Liver (tissue), 8 donors: ENCODE measurements at regions not wholly inside any gene's neighbourhood (a gene's known extent, or its start where the extent isn't known, plus 50 kb on each side); places are given as distances from the start of the nearest gene placed in this dataset.

Experiments used
- DNase-seq: peaks from one replicate; pipeline ENCODE4 v3.0.0-alpha.2; 2017; ENCODE audit warnings: low spot score
- H3K27ac ChIP-seq, 2 donors: one replicate each; pipeline ENCODE4 v1.7.0; 2013; ENCODE audit warnings: inconsistent platforms in 2 of 2, low read length in 2 of 2, control low read depth in 1 of 2, low read depth in 1 of 2, mild to moderate bottlenecking in 1 of 2
- H3K27me3 ChIP-seq, 4 donors: one replicate each; pipeline versions ENCODE4 v1.6.1 to v1.7.0; 2013; ENCODE audit warnings: low read length in 3 of 4, inconsistent platforms in 1 of 4, mild to moderate bottlenecking in 1 of 4, moderate library complexity in 1 of 4; ENCODE audit not compliant: control insufficient read depth in 4 of 4, insufficient read depth in 4 of 4
- H3K36me3 ChIP-seq, 4 donors: one replicate each; pipeline versions ENCODE4 v1.6.1 to v1.7.0; 2013; ENCODE audit warnings: low read length in 3 of 4, mild to moderate bottlenecking in 3 of 4, low read depth in 1 of 4, moderate library complexity in 1 of 4; ENCODE audit not compliant: control insufficient read depth in 4 of 4, insufficient read depth in 3 of 4
- H3K4me1 ChIP-seq, 4 donors: one replicate each; pipeline versions ENCODE4 v1.6.1 to v1.7.0; 2013; ENCODE audit warnings: low read length in 3 of 4, mild to moderate bottlenecking in 3 of 4, moderate library complexity in 1 of 4; ENCODE audit not compliant: control insufficient read depth in 4 of 4, insufficient read depth in 4 of 4
- H3K4me3 ChIP-seq, 3 donors: one replicate each; pipeline versions ENCODE4 v1.6.1 to v1.7.0; 2013; ENCODE audit warnings: low read length in 3 of 3, control low read depth in 1 of 3, low read depth in 1 of 3, mild to moderate bottlenecking in 1 of 3
- H3K9ac ChIP-seq, 2 donors: one replicate each; pipeline ENCODE4 v1.7.0; 2013; ENCODE audit warnings: low read length in 2 of 2, mild to moderate bottlenecking in 2 of 2, moderate library complexity in 2 of 2, control low read depth in 1 of 2, low read depth in 1 of 2
- H3K9me3 ChIP-seq, 4 donors: one replicate each; pipeline versions ENCODE4 v1.6.1 to v1.7.0; 2013; ENCODE audit warnings: low read length in 3 of 4; ENCODE audit not compliant: control insufficient read depth in 4 of 4
- EGR1 ChIP-seq, 2 donors: IDR thresholded peaks; 2 replicates each; pipeline ENCODE4 v1.6.1; 2016 to 2018; ENCODE audit warnings: antibody characterized with exemption in 2 of 2, low read depth in 2 of 2
- FOXA1 ChIP-seq: IDR thresholded peaks from 2 replicates; pipeline ENCODE4 v1.6.1; 2016; ENCODE audit warnings: antibody characterized with exemption
- FOXA2 ChIP-seq: IDR thresholded peaks from 2 replicates; pipeline ENCODE4 v1.6.1; 2016; ENCODE audit warnings: antibody characterized with exemption
- GABPA ChIP-seq, 2 donors: IDR thresholded peaks in 1 of 2; conservative IDR thresholded peaks in 1 of 2; 2 replicates each; pipeline ENCODE4 v1.6.1; 2016; ENCODE audit warnings: antibody characterized with exemption in 2 of 2, mild to moderate bottlenecking in 1 of 2, moderate library complexity in 1 of 2
- HNF4A ChIP-seq, 2 donors: conservative IDR thresholded peaks; 2 replicates each; pipeline ENCODE4 v1.6.1; 2016; ENCODE audit warnings: antibody characterized with exemption in 2 of 2, mild to moderate bottlenecking in 2 of 2
- HNF4G ChIP-seq: IDR thresholded peaks from 2 replicates; pipeline ENCODE4 v1.6.1; 2016; ENCODE audit warnings: antibody characterized with exemption
- NR2F2 ChIP-seq: IDR thresholded peaks from 2 replicates; pipeline ENCODE4 v1.6.1; 2016; ENCODE audit warnings: antibody characterized with exemption
- RAD21 ChIP-seq, 2 donors: IDR thresholded peaks; 2 replicates each; pipeline ENCODE4 v1.6.1; 2016; ENCODE audit warnings: antibody characterized with exemption in 2 of 2, mild to moderate bottlenecking in 2 of 2
- TAF1 ChIP-seq: conservative IDR thresholded peaks from 2 replicates; pipeline ENCODE4 v1.6.1; 2016; ENCODE audit warnings: antibody characterized with exemption, mild to moderate bottlenecking
- WGBS: extraction: QIAGEN DNeasy Blood & Tissue Kit; methylation state at CpG from one replicate; pipeline ENCODE4 v1.1.7; 2013; 5-methylcytosine and 5-hydroxymethylcytosine counted together
- TF ChIP-seq, protein P1 (sequence below): fragments of 150-350 bp; IDR thresholded peaks from 2 replicates; pipeline ENCODE4 v1.5.1; 2017; ENCODE audit warnings: improper control_type of control experiment, low read depth, low read length; ENCODE audit not compliant: missing input control
- TF ChIP-seq, protein P2 (sequence below): IDR thresholded peaks from 2 replicates; pipeline ENCODE4 v1.6.1; 2016; ENCODE audit warnings: antibody characterized with exemption
- TF ChIP-seq, protein P3 (sequence below): IDR thresholded peaks from 2 replicates; pipeline ENCODE4 v1.6.1; 2016; ENCODE audit warnings: antibody characterized with exemption, mild to moderate bottlenecking
- donor health status: healthy.
- donor health status: healthy.
- donor health status: healthy.
- donor health status: healthy.
- donor health status: healthy.

DNA sequence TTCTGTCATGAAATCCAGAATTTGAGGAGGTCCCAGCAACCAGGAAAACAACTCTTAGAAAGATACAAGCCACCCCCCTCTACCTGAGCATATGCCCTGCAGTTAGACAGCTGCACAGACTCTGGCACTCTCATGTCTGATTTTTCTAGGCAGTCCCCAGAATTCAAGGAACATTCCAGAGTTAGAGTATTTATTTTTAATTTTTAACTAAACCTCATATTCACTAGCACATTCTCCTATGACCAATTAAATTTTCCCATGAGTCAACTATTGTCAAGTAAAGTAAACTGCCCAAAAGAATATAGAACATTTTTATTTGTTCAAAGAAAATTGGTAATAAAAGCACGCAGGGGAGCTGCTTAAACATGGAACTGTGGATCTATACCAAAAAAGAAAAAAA, 490.5 kb upstream of the SEMA6A start:
- H3K27ac ChIP-seq: no peak overlapping the region
- H3K4me3 ChIP-seq: no peak overlapping the region
- TF ChIP-seq, protein P1, sequence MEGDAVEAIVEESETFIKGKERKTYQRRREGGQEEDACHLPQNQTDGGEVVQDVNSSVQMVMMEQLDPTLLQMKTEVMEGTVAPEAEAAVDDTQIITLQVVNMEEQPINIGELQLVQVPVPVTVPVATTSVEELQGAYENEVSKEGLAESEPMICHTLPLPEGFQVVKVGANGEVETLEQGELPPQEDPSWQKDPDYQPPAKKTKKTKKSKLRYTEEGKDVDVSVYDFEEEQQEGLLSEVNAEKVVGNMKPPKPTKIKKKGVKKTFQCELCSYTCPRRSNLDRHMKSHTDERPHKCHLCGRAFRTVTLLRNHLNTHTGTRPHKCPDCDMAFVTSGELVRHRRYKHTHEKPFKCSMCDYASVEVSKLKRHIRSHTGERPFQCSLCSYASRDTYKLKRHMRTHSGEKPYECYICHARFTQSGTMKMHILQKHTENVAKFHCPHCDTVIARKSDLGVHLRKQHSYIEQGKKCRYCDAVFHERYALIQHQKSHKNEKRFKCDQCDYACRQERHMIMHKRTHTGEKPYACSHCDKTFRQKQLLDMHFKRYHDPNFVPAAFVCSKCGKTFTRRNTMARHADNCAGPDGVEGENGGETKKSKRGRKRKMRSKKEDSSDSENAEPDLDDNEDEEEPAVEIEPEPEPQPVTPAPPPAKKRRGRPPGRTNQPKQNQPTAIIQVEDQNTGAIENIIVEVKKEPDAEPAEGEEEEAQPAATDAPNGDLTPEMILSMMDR: no peak
- no peak for TF ChIP-seq GABPA (IDR thresholded peaks at IDR 0.05 in 1 of 2, conservative IDR thresholded peaks at IDR 0.05 in 1 of 2)
- no peak for TF ChIP-seq NR2F2
- TF ChIP-seq TAF1: no peak
- no peak for TF ChIP-seq FOXA2
- no peak for TF ChIP-seq HNF4G
- TF ChIP-seq HNF4A (conservative IDR thresholded peaks at IDR 0.05): no peak
- TF ChIP-seq, protein P2, sequence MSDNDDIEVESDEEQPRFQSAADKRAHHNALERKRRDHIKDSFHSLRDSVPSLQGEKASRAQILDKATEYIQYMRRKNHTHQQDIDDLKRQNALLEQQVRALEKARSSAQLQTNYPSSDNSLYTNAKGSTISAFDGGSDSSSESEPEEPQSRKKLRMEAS: no peak
- TF ChIP-seq FOXA1: no peak
- TF ChIP-seq RAD21 (IDR thresholded peaks at IDR 0.05): no peak
- H3K4me1 ChIP-seq: no peaks in the 10 kb centered on the region
- WGBS: 66% methylated on average over 1 of the region's 1 CpG
- H3K27me3 ChIP-seq: no peaks in the 10 kb centered on the region
- DNase-seq: no peak
- no peaks in the 10 kb centered on the region for H3K36me3 ChIP-seq
- H3K9ac ChIP-seq: no peak overlapping the region
- no peaks in the 10 kb centered on the region for H3K9me3 ChIP-seq

DNA sequence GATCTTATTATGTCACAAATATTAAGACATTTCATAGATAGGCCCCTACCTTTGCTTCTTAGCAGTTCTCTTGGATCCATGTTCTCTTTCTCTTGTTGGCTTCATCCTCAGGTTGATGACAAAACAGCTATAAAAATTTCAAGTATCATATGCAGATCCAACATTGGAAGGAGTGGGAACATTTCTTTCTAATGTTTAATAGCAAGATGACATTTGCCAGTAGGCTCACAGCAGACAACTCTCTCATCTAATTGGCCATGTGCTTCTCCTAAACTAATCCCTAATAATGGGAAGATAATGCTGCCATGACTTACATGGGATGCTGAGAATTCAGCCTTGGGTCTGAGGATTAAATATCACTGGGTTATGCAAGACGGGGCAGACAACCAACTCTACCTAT, 485.5 kb upstream of the SEMA6A start:
- Histone ChIP-seq H3K4me3 (no peak overlapping the region), H3K27me3 (no peaks in the 10 kb centered on the region), H3K27ac (no peak overlapping the region), H3K9me3 (no peaks in the 10 kb centered on the region), H3K9ac (no peak overlapping the region), H3K4me1 (no peaks in the 10 kb centered on the region), H3K36me3 (no peaks in the 10 kb centered on the region)
- no peak for TF ChIP-seq NR2F2
- TF ChIP-seq, protein P3, sequence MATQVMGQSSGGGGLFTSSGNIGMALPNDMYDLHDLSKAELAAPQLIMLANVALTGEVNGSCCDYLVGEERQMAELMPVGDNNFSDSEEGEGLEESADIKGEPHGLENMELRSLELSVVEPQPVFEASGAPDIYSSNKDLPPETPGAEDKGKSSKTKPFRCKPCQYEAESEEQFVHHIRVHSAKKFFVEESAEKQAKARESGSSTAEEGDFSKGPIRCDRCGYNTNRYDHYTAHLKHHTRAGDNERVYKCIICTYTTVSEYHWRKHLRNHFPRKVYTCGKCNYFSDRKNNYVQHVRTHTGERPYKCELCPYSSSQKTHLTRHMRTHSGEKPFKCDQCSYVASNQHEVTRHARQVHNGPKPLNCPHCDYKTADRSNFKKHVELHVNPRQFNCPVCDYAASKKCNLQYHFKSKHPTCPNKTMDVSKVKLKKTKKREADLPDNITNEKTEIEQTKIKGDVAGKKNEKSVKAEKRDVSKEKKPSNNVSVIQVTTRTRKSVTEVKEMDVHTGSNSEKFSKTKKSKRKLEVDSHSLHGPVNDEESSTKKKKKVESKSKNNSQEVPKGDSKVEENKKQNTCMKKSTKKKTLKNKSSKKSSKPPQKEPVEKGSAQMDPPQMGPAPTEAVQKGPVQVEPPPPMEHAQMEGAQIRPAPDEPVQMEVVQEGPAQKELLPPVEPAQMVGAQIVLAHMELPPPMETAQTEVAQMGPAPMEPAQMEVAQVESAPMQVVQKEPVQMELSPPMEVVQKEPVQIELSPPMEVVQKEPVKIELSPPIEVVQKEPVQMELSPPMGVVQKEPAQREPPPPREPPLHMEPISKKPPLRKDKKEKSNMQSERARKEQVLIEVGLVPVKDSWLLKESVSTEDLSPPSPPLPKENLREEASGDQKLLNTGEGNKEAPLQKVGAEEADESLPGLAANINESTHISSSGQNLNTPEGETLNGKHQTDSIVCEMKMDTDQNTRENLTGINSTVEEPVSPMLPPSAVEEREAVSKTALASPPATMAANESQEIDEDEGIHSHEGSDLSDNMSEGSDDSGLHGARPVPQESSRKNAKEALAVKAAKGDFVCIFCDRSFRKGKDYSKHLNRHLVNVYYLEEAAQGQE: no peak
- no peak for DNase-seq
- 78% methylated on average over 1 of the region's 1 CpG for WGBS

DNA sequence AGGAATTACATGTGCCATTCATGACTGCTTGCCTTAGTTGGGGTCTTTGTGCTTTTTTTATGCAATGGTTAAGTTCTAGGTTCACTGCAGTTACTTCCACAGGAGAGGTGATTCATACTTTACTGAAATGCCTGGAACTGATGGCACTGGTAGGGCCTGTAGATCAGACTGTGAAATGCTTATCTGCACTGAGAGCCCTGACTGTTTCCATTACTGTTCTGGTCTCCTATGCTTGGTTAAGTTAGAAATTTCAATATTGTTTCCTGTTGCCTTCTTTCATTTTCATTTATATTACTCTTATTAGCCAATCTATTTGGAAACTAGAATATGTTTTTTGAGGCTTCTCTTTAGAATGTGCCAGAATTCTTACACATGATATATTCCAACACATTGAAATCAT, 484.1 kb upstream of the SEMA6A start:
- TF ChIP-seq HNF4G: no peak
- TF ChIP-seq EGR1 (IDR thresholded peaks at IDR 0.05; ENCODE audit: low read depth in 2 of 2): no peak
- TF ChIP-seq RAD21 (IDR thresholded peaks at IDR 0.05): no peak
- H3K27ac ChIP-seq: no peak overlapping the region
- H3K4me3 ChIP-seq: no peak overlapping the region
- no peak for DNase-seq
- no peaks in the 10 kb centered on the region for H3K27me3 ChIP-seq
- no peaks in the 10 kb centered on the region for H3K9me3 ChIP-seq
- no peaks in the 10 kb centered on the region for H3K4me1 ChIP-seq
- H3K9ac ChIP-seq: no peak overlapping the region
- no peaks in the 10 kb centered on the region for H3K36me3 ChIP-seq
